Renal cortical epithelial cell (primary cell): ENCODE measurements at regions not wholly inside any gene's neighbourhood (a gene's known extent, or its start where the extent isn't known, plus 50 kb on each side); places are given as distances from the start of the nearest gene placed in this dataset.

Source experiments
- DNase-seq: peaks from one replicate; pipeline ENCODE4 v3.0.0-alpha.2; 2011; ENCODE audit warnings: low read depth

- DNase-seq: no peak
These were observed 406.1 kb upstream of the DCC start for GRCh38 chr18:51933903-51934302.

DNA sequence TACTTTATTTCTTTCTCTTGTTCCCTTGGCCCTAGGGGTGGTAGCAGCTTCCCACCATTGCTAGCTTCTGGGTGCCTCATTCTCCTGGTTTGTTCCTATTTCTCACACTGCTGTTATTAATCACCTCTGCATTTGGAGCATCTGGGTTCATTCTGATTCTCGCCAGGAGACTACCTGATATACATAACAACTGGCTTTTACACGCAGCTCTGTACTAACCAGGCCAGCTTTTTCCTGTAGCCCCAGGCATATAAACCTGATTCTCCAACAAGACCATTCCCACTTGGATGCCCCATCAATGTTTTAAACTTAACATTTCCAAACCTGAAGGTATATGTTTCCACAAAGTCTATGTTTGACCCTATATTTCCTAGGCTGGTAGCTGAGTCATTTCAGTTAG, 403.9 kb upstream of the DCC start:
- DNase-seq: no peak

DNA sequence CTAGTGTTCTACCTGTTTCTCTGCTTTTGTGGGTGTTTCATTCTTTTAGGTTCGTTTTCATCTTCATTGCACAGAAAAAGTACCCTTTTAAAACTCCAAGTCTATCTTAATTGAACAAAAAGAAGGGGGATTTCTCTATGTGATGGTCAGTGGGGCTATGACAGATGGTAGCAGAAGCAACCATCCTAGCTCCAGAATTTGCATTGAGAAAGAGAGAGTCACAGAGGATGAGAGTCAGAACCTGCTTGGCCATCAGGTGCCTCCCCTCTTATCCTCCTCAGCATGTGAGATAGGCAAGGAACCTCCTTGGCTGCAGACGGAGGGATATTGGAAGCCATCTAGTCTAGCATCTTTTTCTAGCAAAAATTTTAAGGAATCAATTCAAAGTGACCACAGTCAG, 398.0 kb upstream of the DCC start:
- DNase-seq: no peak

DNA sequence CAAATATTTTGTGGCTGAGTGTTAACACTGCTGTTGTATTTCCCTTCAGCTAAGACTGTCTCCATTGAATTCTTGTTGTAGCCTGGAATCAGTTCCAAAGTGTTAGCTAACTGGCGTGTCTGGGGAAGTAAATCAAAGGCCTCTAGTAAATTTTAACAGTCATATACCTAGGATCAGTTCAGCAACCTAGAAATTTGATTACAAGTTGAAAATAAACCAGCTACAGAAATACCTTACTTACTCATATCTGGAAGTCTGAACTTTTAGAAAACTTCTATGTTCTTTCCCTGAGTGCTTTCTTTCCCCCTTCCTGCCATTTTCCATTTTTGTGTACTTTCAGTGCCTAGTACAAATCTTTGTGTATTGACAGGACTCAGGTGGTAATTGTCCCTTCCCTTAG, 396.7 kb upstream of the DCC start:
- no peak for DNase-seq

GRCh38 chr18:51946946-51947345, 393.1 kb upstream of the DCC start:
- no peak for DNase-seq

GRCh38 chr18:51952844-51953243, 387.2 kb upstream of the DCC start:
- no peak for DNase-seq

GRCh38 chr18:51953521-51953920, 386.5 kb upstream of the DCC start:
- no peak for DNase-seq

DNA sequence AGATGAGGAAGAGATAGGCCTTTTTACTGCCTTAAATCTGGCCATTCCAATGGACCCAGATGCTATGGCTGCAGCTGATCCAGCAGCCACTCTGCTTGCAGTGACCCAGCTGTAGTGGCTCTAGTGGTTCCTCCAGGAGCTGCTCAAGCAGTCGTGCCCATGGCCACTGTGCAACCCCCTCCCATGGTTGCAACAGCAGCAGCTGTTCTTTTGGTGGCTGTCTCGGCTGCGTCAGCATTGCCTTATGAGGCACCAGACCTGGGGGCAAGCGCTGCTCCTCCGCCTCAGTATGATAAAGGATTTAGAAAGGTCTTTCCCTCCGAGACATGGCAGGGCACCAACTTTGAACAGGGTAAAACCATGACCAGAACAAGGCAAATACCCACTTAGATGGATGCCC, 384.9 kb upstream of the DCC start:
- no peak for DNase-seq

GRCh38 chr18:51957001-51957400, 383.0 kb upstream of the DCC start:
- DNase-seq: no peak

GRCh38 chr18:51980101-51980500, 359.9 kb upstream of the DCC start:
- DNase-seq: no peak

DNA sequence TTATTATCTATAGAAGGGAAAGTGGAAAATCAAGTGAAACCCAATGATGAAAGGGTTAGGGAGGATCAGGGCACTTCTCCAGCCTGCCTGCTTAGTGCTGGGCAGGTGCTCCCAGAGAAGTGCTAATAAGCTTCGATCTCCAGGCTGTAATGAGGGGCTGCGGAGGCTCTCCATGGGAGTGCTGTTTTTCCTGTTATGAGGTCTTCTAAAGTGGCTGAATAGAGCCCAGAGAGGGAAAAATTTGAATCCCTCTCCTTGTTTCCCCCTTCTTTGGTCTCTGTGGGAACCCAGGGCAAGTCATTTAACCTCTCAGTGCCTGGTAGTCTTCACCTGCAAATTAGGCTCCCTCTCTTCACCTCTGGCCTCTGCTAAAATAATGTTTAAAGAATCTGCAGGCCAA, 351.7 kb upstream of the DCC start:
- no peak for DNase-seq

DNA sequence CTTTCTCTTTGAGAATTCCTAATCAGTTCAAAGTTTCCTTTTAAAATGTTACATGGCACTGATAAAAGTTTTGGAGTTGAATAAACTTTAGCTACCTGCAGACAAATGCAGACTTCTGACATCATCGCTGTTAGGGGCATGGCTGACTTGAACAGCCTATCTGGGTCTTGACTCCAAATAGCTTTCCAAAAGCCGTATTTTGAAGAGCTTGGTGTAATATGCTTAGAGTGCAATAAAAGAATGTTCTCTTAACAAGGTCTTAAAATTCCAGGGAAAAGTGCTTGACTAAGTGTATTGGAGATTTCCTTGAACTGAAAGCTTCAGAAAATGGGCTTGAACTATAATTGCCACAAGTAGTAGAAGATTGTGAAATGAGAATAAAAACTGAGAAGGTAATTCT, 342.9 kb upstream of the DCC start:
- no peak for DNase-seq

DNA sequence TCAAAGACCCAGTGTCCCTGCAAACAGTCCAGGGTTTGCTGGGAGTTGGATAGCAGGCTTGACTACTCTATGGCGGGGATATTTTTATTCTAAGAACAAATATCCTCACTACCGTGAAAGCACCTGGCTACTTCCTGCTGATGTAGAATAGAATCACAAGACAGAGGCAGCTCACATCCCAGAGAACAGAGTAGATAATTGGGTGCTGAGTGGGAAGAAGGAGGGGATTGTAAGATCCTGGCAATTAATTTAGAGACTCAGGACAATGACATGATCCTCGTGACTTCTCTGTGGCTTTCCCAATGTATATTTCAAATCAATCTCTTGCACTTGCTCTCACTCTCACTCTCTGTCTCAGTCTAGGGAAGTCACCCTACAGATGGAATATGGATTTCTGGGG, 341.9 kb upstream of the DCC start:
- no peak for DNase-seq

DNA sequence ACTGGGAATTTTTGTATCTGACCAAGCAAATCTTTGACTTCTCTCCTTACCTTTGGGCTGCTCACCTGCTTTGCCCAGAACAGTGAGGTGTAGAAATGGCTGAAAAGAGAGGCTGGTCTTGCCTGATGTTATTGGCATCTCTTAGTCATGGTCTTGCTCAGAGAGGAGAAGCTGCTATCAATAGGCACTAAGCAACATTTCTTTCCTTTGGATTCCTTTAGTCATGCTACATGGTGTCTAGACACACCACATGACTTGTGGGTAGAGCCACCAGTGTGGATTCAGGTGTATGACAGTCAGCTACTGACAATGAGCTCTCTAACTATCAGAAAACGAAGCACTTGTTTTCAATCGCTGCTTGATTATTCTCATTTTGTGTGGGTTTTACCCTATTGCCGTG, 341.3 kb upstream of the DCC start:
- DNase-seq: no peak

- DNase-seq: no peak
These were observed 340.6 kb upstream of the DCC start for GRCh38 chr18:51999351-51999750.

DNA sequence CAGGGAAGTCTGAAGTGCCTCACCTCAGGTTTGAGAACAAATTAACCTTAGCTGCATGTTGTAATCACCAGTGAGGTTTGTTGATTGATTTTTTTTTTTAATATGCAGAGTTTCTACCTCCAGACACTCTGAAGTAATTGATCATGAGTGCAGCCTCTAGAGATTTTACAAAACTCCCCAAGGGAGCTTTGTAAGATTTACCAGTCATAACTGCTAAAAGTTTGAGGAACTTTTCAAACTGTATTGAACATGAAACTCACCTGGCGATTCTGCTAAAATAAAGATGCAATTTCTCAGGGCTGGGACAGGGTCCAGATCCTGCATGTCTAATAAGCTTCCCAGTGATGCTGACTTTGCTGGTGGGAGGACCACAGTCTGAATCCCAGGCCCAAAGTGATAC, 339.6 kb upstream of the DCC start:
- no peak for DNase-seq

DNA sequence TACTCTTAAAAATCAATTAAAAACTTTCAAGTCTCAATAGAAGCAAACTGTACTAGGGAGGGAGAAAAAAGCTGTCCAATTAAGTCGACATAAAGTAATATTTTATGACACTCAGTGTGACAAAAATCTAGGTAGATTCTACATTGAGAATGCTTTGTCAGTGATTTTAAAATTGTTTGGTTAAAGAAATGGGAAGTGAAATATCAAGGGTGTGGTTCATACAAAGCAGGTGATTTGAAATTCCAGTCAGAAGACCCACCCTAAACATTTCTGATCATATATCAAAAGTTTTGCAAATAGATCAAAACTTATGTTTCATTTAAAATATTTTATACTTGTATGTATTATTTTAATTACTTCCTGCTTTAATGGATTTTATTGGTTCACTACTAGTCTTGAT, 338.9 kb upstream of the DCC start:
- DNase-seq: no peak

GRCh38 chr18:52002600-52002999, 337.4 kb upstream of the DCC start:
- DNase-seq: no peak

DNA sequence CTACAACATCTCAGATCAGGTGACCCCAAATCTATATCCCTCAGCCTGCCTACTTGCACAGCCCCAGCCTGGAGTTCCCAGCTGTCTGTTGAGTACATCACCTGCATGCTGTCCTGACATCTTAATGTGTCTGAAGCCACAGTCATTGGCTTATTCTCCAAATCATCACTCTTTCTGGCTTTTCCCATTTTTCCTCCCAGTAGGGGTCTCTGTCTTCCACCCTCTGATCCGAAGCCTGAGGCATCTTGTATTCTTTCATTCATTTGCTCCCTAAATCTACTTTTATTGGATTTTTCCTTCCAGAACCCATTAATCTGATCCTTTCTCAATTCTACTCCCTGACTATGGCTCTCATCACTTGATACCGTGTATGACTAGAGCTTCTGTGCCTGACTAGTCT, 332.9 kb upstream of the DCC start:
- no peak for DNase-seq

DNA sequence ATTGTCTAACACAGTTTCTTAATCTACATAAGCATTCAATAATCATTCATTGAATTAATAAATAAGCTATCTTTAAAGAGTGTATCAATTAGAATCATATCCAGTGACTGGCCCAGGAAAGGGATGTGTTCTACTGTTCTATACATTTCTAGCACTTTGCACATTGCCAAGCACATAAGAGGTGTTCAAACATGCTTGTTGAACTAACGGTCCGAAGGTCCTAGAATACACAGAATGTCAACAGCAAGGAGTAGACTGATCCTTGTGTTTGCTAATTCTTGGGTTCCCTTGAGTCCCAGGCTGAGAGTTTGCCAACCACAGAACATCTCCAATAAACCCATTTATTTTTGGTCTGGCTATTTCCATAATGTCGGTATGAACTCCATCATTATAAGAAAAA, 331.7 kb upstream of the DCC start:
- DNase-seq: no peak

DNA sequence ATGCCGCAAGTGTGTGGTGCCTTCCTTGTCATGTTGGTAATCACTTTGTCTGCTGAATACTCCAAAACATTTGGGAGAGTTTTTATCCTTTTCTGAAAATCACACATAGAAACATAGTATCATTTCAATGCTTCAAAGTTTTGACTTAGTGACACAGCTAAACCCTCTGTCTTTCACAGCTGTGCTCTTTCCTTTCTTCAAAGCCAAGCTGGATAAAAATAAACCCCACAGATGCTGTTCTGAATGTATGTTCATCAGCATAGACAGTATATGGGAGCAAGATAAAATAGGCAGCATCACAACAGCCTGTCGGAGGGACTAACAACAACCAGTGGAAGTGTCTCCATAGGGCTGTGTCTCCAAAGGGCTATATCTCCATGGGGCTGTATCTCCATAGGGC, 331.3 kb upstream of the DCC start:
- no peak for DNase-seq

DNA sequence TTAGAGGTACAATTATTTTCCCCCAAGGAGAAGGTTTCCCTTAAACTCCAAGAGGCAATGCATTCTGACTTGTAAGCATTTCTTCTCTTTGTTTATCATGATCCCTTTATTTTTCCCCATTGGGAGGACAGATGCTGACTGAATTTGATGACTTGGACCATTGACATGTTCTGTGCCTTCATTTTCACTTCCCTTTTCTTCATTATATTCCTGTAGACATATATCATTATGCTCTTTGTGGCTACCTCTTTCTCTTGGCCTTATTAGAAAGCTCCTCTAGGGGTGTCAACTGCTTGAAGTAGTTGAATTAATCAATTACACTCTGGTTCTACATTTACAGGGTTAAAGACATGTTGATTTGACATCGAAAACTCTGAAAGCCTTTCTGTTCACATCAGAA, 330.0 kb upstream of the DCC start:
- DNase-seq: no peak

GRCh38 chr18:52045946-52046675, 293.9 kb upstream of the DCC start:
- peak; percentile 78 for DNase-seq

DNA sequence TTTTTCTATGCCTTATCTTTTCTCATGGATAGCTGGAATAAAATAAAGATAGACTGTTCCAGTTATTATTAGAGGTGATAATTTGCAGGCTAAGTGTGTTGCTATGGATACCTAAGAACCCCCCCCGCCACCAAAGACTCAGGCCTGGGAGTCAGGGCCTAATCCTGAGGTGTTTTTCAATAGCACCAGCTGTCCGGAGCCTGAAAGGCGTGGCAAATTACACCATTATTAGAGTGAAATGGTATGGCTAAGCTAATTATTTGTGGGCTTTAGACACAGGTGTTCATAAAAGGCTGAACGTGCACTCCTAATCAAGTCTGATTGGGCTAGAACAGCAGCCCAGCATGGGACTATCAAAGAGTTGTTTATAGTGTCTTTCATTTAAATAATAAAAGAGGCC, 293.2 kb upstream of the DCC start:
- no peak for DNase-seq

DNA sequence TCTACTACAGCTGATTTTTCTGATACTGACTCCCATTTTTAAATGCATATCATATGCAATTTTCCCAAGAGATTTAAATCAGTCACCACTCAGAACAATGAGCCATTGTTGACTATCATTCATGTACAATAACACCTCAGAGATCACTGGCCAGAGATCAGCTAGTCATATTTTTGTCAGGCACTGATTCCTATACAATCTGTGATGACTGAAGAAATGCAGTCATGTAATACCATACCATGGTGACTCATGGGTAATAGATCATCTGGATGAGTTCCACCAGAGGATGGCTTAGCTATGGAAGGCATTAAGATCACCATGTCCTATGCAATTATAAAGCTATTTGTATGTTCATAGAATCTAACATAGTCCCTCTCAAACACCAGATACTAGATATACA, 285.7 kb upstream of the DCC start:
- no peak for DNase-seq
